Hepatocyte (in vitro differentiated cells): ENCODE measurements at regions not wholly inside any gene's neighbourhood (a gene's known extent, or its start where the extent isn't known, plus 50 kb on each side); places are given as distances from the start of the nearest gene placed in this dataset.

ENCODE experiments used
- EZH2 ChIP-seq: fragments of 200-600 bp; sonication (generic); IDR thresholded peaks from 2 replicates; pipeline ENCODE4 v1.6.1; 2016; ENCODE audit warnings: antibody characterized with exemption, mild to moderate bottlenecking, borderline replicate concordance
- TF ChIP-seq, protein P1 (sequence below): fragments of 200-600 bp; sonication (generic); IDR thresholded peaks from 2 replicates; pipeline ENCODE4 v1.5.1; 2016; ENCODE audit warnings: antibody characterized with exemption, mild to moderate bottlenecking; ENCODE audit not compliant: poor library complexity

- no peak for TF ChIP-seq EZH2
- TF ChIP-seq, protein P1, sequence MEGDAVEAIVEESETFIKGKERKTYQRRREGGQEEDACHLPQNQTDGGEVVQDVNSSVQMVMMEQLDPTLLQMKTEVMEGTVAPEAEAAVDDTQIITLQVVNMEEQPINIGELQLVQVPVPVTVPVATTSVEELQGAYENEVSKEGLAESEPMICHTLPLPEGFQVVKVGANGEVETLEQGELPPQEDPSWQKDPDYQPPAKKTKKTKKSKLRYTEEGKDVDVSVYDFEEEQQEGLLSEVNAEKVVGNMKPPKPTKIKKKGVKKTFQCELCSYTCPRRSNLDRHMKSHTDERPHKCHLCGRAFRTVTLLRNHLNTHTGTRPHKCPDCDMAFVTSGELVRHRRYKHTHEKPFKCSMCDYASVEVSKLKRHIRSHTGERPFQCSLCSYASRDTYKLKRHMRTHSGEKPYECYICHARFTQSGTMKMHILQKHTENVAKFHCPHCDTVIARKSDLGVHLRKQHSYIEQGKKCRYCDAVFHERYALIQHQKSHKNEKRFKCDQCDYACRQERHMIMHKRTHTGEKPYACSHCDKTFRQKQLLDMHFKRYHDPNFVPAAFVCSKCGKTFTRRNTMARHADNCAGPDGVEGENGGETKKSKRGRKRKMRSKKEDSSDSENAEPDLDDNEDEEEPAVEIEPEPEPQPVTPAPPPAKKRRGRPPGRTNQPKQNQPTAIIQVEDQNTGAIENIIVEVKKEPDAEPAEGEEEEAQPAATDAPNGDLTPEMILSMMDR: no peak
Measured at GRCh38 chr6:105974986-105975385, 111.2 kb upstream of the PRDM1 start.
